ENCODE measurements at regions not wholly inside any gene's neighbourhood (a gene's known extent, or its start where the extent isn't known, plus 50 kb on each side); places are given as distances from the start of the nearest gene placed in this dataset.
"Not testable (repeated sequence)": the region's sequence is repeated elsewhere in the genome, so short reads cannot be mapped to it uniquely, and the experiment has no call there.

DNA sequence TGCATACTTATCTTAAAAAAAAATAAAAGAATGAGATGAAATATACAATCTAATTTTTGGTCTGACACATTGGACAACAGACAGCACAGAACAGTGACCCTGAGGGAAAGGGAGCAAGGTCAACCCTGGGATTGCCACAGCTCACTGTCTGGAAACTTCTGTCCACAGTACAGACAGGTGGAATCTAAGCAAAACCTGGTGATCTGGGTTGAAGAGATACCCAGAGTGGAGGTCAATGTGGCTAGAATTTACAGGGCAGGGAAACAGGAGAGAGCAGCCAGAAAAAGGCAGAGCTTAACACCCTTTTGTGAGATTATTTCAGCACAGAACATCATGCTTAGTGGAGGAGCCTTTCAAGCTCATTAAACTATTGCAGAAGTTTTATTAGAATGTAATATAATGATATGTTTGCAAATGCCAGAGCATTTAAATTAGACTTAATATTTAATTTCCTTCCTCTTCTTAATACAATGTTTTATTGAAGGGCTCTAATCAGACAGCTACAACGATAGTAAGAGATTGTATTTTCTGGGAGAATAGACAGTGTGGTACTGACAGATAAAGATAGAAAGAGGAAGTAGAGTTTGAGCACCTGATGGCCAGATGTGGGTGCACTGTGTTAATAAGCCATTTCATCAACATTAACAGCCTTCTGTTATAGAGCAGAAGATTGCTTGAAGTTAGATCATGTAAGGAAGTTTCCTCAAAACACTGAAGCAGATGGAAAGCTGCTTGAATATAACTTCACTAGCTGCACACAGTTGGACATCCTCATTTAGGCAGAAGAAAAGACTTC, 309.4 kb downstream of the HGF start:
- H3K9me3 ChIP-seq (ENCODE audit: control insufficient read depth in 2 of 2, low read length in 2 of 2) = no peaks in the 10 kb centered on the region
- H3K36me3 ChIP-seq (ENCODE audit: control insufficient read depth, insufficient read depth, low read length) = no peaks in the 10 kb centered on the region
- Mint-ChIP-seq H3K9me3 (peaks cover 3 to 11% (median 8%) of the 10 kb centered on the region in 7 donors), H3K4me3 (no peak overlapping the region), H3K27me3 (no peaks in the 10 kb centered on the region), H3K36me3 (no peaks in the 10 kb centered on the region), H3K27ac (no peak overlapping the region), H3K4me1 (no peaks in the 10 kb centered on the region)
- ATAC-seq (ENCODE audit: low read depth in 2 of 2) (no peak), DNase-seq (no peak)
- H3K27me3 ChIP-seq (ENCODE audit: control insufficient read depth, insufficient read depth, low read length) = no peaks in the 10 kb centered on the region
- no peak overlapping the region for H3K4me3 ChIP-seq (ENCODE audit: low read depth, low read length)
- H3K4me1 ChIP-seq (ENCODE audit: control insufficient read depth, insufficient read depth, low read length, poor library complexity, severe bottlenecking) = no peaks in the 10 kb centered on the region
- no peak overlapping the region for H3K27ac ChIP-seq (ENCODE audit: insufficient read depth, low read length, poor library complexity, severe bottlenecking)

DNA sequence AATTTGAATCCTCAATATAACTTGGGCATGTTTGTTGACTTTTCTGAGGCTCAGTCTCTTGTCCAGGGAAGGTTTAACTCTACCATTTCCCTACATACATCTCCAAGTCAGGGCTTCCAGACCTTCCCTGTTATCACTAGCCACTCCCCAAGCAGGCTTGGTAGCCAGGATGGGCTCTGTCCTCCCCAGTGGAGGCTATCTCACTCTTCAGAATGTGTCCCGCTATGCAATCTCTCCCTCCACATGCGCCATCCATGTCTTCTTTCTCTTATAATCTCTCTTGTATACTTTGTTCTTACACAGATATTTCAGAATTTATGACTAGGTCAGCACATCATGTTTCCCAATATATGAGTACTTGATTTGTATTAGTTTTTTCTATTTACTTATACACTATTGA, 310.4 kb downstream of the HGF start:
- no peaks in the 10 kb centered on the region for H3K36me3 ChIP-seq (ENCODE audit: control insufficient read depth, insufficient read depth, low read length)

DNA sequence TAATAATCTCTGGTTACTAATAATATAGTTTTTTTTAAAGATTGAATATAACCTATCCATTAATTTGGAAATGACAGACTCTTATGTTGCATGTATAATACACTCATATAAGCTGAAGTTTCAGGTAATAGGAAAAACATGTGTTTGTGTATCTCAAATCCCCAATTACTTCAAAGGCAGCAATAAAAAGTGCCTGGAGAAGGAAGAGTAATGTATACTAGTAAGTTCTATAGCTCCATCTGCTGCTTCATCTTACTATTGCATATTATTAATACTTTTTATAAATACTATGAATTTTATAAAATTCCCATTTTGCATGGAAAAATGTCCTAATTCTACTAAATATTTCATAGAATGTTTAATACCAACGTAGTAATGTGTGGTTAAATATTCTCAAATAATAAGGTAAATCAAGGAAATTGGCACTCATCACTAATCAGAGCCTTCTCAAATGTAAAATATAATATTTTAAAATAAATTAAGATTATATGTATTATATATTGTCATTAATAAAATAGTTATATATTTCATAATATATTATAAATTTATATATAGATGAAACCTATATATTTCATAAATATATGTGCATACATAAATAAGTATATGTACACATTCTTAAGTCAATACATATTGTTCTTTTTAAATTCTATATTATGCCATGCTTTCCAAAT, 311.9 kb downstream of the HGF start:
- no peak for DNase-seq
- Mint-ChIP-seq H3K9me3 (peaks cover 4 to 22% (median 8%) of the 10 kb centered on the region in 7 donors), H3K36me3 (no peaks in the 10 kb centered on the region), H3K4me1 (no peaks in the 10 kb centered on the region), H3K4me3 (no peak overlapping the region), H3K27ac (no peak overlapping the region), H3K27me3 (no peaks in the 10 kb centered on the region)
- Histone ChIP-seq H3K9me3 (ENCODE audit: control insufficient read depth in 2 of 2, low read length in 2 of 2) (no peaks in the 10 kb centered on the region), H3K27me3 (ENCODE audit: control insufficient read depth, insufficient read depth, low read length) (no peaks in the 10 kb centered on the region), H3K36me3 (ENCODE audit: control insufficient read depth, insufficient read depth, low read length) (no peaks in the 10 kb centered on the region), H3K4me1 (ENCODE audit: control insufficient read depth, insufficient read depth, low read length, poor library complexity, severe bottlenecking) (no peaks in the 10 kb centered on the region), H3K4me3 (ENCODE audit: low read depth, low read length) (no peak overlapping the region), H3K27ac (ENCODE audit: insufficient read depth, low read length, poor library complexity, severe bottlenecking) (no peak overlapping the region)
- ATAC-seq (ENCODE audit: low read depth in 2 of 2) = no peak

More for the DNA sequence above, 310.4 kb downstream of the HGF start:
- Histone ChIP-seq H3K27ac (ENCODE audit: insufficient read depth, low read length, poor library complexity, severe bottlenecking) (no peak overlapping the region), H3K27me3 (ENCODE audit: control insufficient read depth, insufficient read depth, low read length) (no peaks in the 10 kb centered on the region), H3K9me3 (ENCODE audit: control insufficient read depth in 2 of 2, low read length in 2 of 2) (no peaks in the 10 kb centered on the region), H3K4me1 (ENCODE audit: control insufficient read depth, insufficient read depth, low read length, poor library complexity, severe bottlenecking) (no peaks in the 10 kb centered on the region), H3K4me3 (ENCODE audit: low read depth, low read length) (no peak overlapping the region)
- Mint-ChIP-seq H3K4me1 (no peaks in the 10 kb centered on the region), H3K4me3 (no peak overlapping the region), H3K36me3 (no peaks in the 10 kb centered on the region), H3K27ac (no peak overlapping the region), H3K27me3 (no peaks in the 10 kb centered on the region), H3K9me3 (peaks cover 3 to 14% (median 8%) of the 10 kb centered on the region in 7 donors)
- ATAC-seq (ENCODE audit: low read depth in 2 of 2) (no peak), DNase-seq (no peak)

- not testable (repeated sequence) for H3K36me3 ChIP-seq (ENCODE audit: control insufficient read depth, insufficient read depth, low read length); H3K27me3 ChIP-seq (ENCODE audit: control insufficient read depth, insufficient read depth, low read length); H3K4me1 ChIP-seq (ENCODE audit: control insufficient read depth, insufficient read depth, low read length, poor library complexity, severe bottlenecking); H3K9me3 ChIP-seq (ENCODE audit: control insufficient read depth in 2 of 2, low read length in 2 of 2); H3K27ac Mint-ChIP-seq; DNase-seq; H3K4me3 ChIP-seq (ENCODE audit: low read depth, low read length); ATAC-seq (ENCODE audit: low read depth in 2 of 2); H3K36me3 Mint-ChIP-seq; H3K27ac ChIP-seq (ENCODE audit: insufficient read depth, low read length, poor library complexity, severe bottlenecking); H3K4me3 Mint-ChIP-seq; H3K4me1 Mint-ChIP-seq; H3K27me3 Mint-ChIP-seq
- H3K9me3 Mint-ChIP-seq = peaks cover 0 to 27% (median 5%) of the 10 kb centered on the region in 7 donors
Observed at GRCh38 chr7:81453770-81454169, 316.1 kb downstream of the HGF start.

DNA sequence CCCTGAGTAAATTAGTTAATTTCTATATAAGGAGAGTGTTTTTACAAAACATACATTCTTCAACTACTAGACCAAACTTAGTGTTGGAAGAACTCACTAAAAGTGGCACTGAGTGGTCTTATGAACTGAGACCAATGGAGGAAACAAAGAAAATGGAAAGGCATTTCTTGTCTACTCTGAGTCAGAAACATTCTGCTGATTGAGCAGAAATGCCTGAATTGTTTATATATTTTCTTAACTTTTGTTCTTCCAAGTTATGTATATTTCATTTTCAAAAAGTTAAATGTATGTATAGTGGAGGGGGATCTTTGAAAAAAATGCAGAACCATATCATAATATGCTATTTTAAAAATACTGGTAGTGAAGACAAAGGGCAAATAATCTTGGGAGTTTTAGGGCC, 320.7 kb downstream of the HGF start:
- Mint-ChIP-seq H3K27ac (no peak overlapping the region), H3K9me3 (peaks cover 0 to 10% (median 5%) of the 10 kb centered on the region in 7 donors), H3K4me3 (no peak overlapping the region)

DNA sequence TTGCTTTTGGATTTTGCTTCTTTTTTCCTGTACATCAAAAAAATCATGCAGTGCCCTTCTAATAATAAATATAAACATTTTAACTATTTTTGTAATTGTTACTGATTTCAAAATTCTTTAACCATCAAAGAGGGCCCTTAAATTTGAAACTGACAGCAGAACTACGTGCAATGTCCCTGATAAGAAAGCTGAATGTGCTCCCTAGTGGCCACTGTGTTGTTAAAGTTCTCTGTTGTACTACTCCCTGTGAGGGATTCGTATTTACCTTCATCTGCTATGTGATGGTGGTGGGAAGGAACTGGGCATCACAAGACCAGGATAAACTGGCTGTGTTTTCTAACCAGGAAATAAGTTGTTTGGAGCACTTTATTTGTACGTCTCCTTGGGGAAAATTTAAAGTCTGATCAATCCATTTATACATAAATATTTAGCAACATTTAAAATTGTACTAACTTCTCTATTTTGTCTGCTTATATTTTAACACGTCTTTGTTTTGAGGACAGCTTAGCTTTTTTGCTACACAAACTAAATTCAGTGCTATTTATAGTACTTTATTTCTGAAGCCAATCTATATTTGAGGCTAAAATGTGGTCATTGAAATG, 322.4 kb downstream of the HGF start:
- Mint-ChIP-seq H3K4me3 (no peak overlapping the region), H3K27me3 (no peaks in the 10 kb centered on the region), H3K27ac (no peak overlapping the region), H3K36me3 (no peaks in the 10 kb centered on the region), H3K9me3 (peaks cover 0 to 8% (median 2%) of the 10 kb centered on the region in 7 donors), H3K4me1 (no peaks in the 10 kb centered on the region)
- DNase-seq = no peak
- no peak overlapping the region for H3K27ac ChIP-seq (ENCODE audit: insufficient read depth, low read length, poor library complexity, severe bottlenecking)
- no peak overlapping the region for H3K4me3 ChIP-seq (ENCODE audit: low read depth, low read length)
- H3K9me3 ChIP-seq (ENCODE audit: control insufficient read depth in 2 of 2, low read length in 2 of 2) = peaks cover 0 to 5% of the 10 kb centered on the region in 2 experiments
- ATAC-seq (ENCODE audit: low read depth in 2 of 2) = no peak
- H3K27me3 ChIP-seq (ENCODE audit: control insufficient read depth, insufficient read depth, low read length) = no peaks in the 10 kb centered on the region
- H3K36me3 ChIP-seq (ENCODE audit: control insufficient read depth, insufficient read depth, low read length) = no peaks in the 10 kb centered on the region
- no peaks in the 10 kb centered on the region for H3K4me1 ChIP-seq (ENCODE audit: control insufficient read depth, insufficient read depth, low read length, poor library complexity, severe bottlenecking)

More for the DNA sequence above, 320.7 kb downstream of the HGF start:
- H3K4me1 Mint-ChIP-seq = no peaks in the 10 kb centered on the region
- DNase-seq (no peak), ATAC-seq (ENCODE audit: low read depth in 2 of 2) (no peak)
- H3K4me3 ChIP-seq (ENCODE audit: low read depth, low read length) = no peak overlapping the region
- H3K27ac ChIP-seq (ENCODE audit: insufficient read depth, low read length, poor library complexity, severe bottlenecking) = no peak overlapping the region
- peaks cover 0 to 5% of the 10 kb centered on the region in 2 experiments for H3K9me3 ChIP-seq (ENCODE audit: control insufficient read depth in 2 of 2, low read length in 2 of 2)
- no peaks in the 10 kb centered on the region for H3K36me3 Mint-ChIP-seq
- H3K27me3 Mint-ChIP-seq = no peaks in the 10 kb centered on the region
- no peaks in the 10 kb centered on the region for H3K36me3 ChIP-seq (ENCODE audit: control insufficient read depth, insufficient read depth, low read length)
- H3K4me1 ChIP-seq (ENCODE audit: control insufficient read depth, insufficient read depth, low read length, poor library complexity, severe bottlenecking) = no peaks in the 10 kb centered on the region
- H3K27me3 ChIP-seq (ENCODE audit: control insufficient read depth, insufficient read depth, low read length) = no peaks in the 10 kb centered on the region

DNA sequence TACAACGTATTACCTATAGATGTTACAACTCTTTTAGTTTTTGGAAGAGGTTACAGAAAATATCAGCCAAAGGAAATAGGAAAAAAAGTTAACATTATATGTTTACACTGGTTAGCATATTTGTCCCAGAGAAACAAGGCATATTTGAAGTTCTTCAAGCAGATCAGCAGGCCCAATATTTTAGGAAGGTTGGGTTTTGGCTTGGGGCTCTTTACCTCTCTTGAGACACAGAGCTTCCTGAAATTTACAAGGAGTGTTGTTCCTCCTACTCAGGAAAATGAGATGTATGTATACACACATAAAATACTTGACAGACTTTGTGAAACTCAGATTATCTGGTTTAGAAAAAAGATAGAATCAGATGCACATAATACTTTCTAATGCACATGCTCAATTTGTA, 323.6 kb downstream of the HGF start:
- ATAC-seq (ENCODE audit: low read depth in 2 of 2) (no peak), DNase-seq (no peak)
- Histone ChIP-seq H3K27me3 (ENCODE audit: control insufficient read depth, insufficient read depth, low read length) (no peaks in the 10 kb centered on the region), H3K4me3 (ENCODE audit: low read depth, low read length) (no peak overlapping the region), H3K9me3 (ENCODE audit: control insufficient read depth in 2 of 2, low read length in 2 of 2) (peaks cover 0 to 5% of the 10 kb centered on the region in 2 experiments), H3K27ac (ENCODE audit: insufficient read depth, low read length, poor library complexity, severe bottlenecking) (no peak overlapping the region), H3K36me3 (ENCODE audit: control insufficient read depth, insufficient read depth, low read length) (no peaks in the 10 kb centered on the region), H3K4me1 (ENCODE audit: control insufficient read depth, insufficient read depth, low read length, poor library complexity, severe bottlenecking) (no peaks in the 10 kb centered on the region)
- Mint-ChIP-seq H3K9me3 (peaks cover 0 to 8% (median 3%) of the 10 kb centered on the region in 7 donors), H3K27ac (no peak overlapping the region), H3K4me1 (no peaks in the 10 kb centered on the region), H3K36me3 (no peaks in the 10 kb centered on the region), H3K4me3 (no peak overlapping the region), H3K27me3 (no peaks in the 10 kb centered on the region)

Measured in CD4-positive, CD25-positive, alpha-beta regulatory T cell (primary cell).